ENCODE measurements at regions not wholly inside any gene's neighbourhood (a gene's known extent, or its start where the extent isn't known, plus 50 kb on each side); places are given as distances from the start of the nearest gene placed in this dataset.

GRCh38 chr2:223415071-223415470, 187.1 kb downstream of the SCG2 start:
- H3K27me3 ChIP-seq = no peaks in the 10 kb centered on the region
- peaks cover 0 to 11% (median 0%) of the 10 kb centered on the region in 3 donors for H3K4me1 ChIP-seq
- 89 to 100% methylated on average over 1 of the region's 1 CpG for WGBS, 2 donors
- no peak for DNase-seq
- no peaks in the 10 kb centered on the region for H3K36me3 ChIP-seq
- no peaks in the 10 kb centered on the region for H3K9me3 ChIP-seq
- intact Hi-C loops (cut with DNase I) = no loop called here
- peak overlapping the region in 3 of 4 donors; percentile 28 to 69 (median 49) for H3K27ac ChIP-seq
- no peak overlapping the region for H3K4me3 ChIP-seq
- no peak for TF ChIP-seq POLR2A (IDR thresholded peaks at IDR 0.05)

- WGBS, 2 donors = 57 to 64% methylated on average over 8 of the region's 8 CpGs
- peaks cover 0 to 11% (median 0%) of the 10 kb centered on the region in 3 donors for H3K4me1 ChIP-seq
- H3K36me3 ChIP-seq = no peaks in the 10 kb centered on the region
- H3K9me3 ChIP-seq = no peaks in the 10 kb centered on the region
- peak overlapping the region in 3 of 4 donors; percentile 34 to 68 (median 42) for H3K27ac ChIP-seq
- intact Hi-C loops (cut with DNase I) = no loop called here
- DNase-seq = no peak
- H3K27me3 ChIP-seq = no peaks in the 10 kb centered on the region
- no peak overlapping the region for H3K4me3 ChIP-seq
- TF ChIP-seq CTCF (IDR thresholded peaks at IDR 0.05) (no peak), POLR2A (IDR thresholded peaks at IDR 0.05) (no peak)
These were observed 185.1 kb downstream of the SCG2 start for GRCh38 chr2:223416815-223417610.

- peaks cover 0 to 11% (median 0%) of the 10 kb centered on the region in 3 donors for H3K4me1 ChIP-seq
- H3K9me3 ChIP-seq = no peaks in the 10 kb centered on the region
- 20 to 32% methylated on average over 6 of the region's 6 CpGs for WGBS, 2 donors
- no peaks in the 10 kb centered on the region for H3K27me3 ChIP-seq
- TF ChIP-seq POLR2A (IDR thresholded peaks at IDR 0.05) (no peak), CTCF (IDR thresholded peaks at IDR 0.05) (no peak)
- intact Hi-C loops (cut with DNase I) = no loop called here
- H3K36me3 ChIP-seq = no peaks in the 10 kb centered on the region
- H3K27ac ChIP-seq = peak overlapping the region in 3 of 4 donors; percentile 26 to 41 (median 32)
- DNase-seq = no peak
- H3K4me3 ChIP-seq = no peak overlapping the region
These were observed 184.0 kb downstream of the SCG2 start for GRCh38 chr2:223418131-223418530.

GRCh38 chr2:223418604-223419199, 183.5 kb downstream of the SCG2 start:
- H3K4me1 ChIP-seq = peaks cover 0 to 11% (median 0%) of the 10 kb centered on the region in 3 donors
- intact Hi-C loops (cut with DNase I) = no loop called here
- 6 to 15% methylated on average over 1 of the region's 1 CpG for WGBS, 2 donors
- H3K9me3 ChIP-seq = no peaks in the 10 kb centered on the region
- H3K27ac ChIP-seq = peak overlapping the region in 3 of 4 donors; percentile 26 to 41 (median 32)
- no peaks in the 10 kb centered on the region for H3K27me3 ChIP-seq
- no peak for DNase-seq
- no peaks in the 10 kb centered on the region for H3K36me3 ChIP-seq
- no peak overlapping the region for H3K4me3 ChIP-seq
- TF ChIP-seq CTCF (IDR thresholded peaks at IDR 0.05) = no peak
- TF ChIP-seq POLR2A (IDR thresholded peaks at IDR 0.05) = no peak

GRCh38 chr2:223420048-223420447, 182.1 kb downstream of the SCG2 start:
- Histone ChIP-seq H3K9me3 (no peaks in the 10 kb centered on the region), H3K27ac (no peak overlapping the region), H3K4me3 (no peak overlapping the region), H3K27me3 (no peaks in the 10 kb centered on the region), H3K4me1 (peaks cover 0 to 11% (median 0%) of the 10 kb centered on the region in 3 donors), H3K36me3 (no peaks in the 10 kb centered on the region)
- DNase-seq = no peak
- intact Hi-C loops (cut with DNase I) = no loop called here
- whole genome bisulfite sequencing, 2 donors = 83 to 84% methylated on average over 1 of the region's 1 CpG
- no peak for TF ChIP-seq POLR2A (IDR thresholded peaks at IDR 0.05)
- TF ChIP-seq CTCF (IDR thresholded peaks at IDR 0.05) = no peak
